Vagina (tissue), 2 donors: ENCODE measurements at regions not wholly inside any gene's neighbourhood (a gene's known extent, or its start where the extent isn't known, plus 50 kb on each side); places are given as distances from the start of the nearest gene placed in this dataset.

ENCODE experiments used
- DNase-seq, 2 donors: peaks; one replicate each; pipeline ENCODE4 v3.0.0-alpha.2; 2017; ENCODE audit errors: extremely low spot score in 2 of 2
- H3K27ac ChIP-seq: fragments of 200-600 bp; sonication (generic); one replicate; pipeline ENCODE4 v1.5.1; 2019
- H3K27me3 ChIP-seq: fragments of 200-600 bp; sonication (generic); one replicate; pipeline ENCODE4 v1.5.1; 2019
- H3K36me3 ChIP-seq, 2 donors: fragments of 200-600 bp; sonication (generic); one replicate each; pipeline ENCODE4 v1.5.1; 2017 to 2019
- H3K4me1 ChIP-seq: fragments of 200-600 bp; sonication (generic); one replicate; pipeline ENCODE4 v1.5.1; 2019
- H3K4me3 ChIP-seq, 2 donors: fragments of 200-600 bp; sonication (generic); 1 replicate in 1 of 2; 2 replicates in 1 of 2; pipeline ENCODE4 v1.5.1; 2016 to 2019
- H3K9me3 ChIP-seq: fragments of 200-600 bp; sonication (generic); one replicate; pipeline ENCODE4 v1.5.1; 2019
- POLR2A ChIP-seq, 2 donors: fragments of 450-650 bp; IDR thresholded peaks; one replicate each; pipeline ENCODE4 v1.6.1; 2017; ENCODE audit warnings: antibody characterized with exemption in 2 of 2, mild to moderate bottlenecking in 2 of 2, moderate library complexity in 2 of 2
- POLR2AphosphoS5 ChIP-seq, 2 donors: sonication (generic); formaldehyde crosslinking; IDR thresholded peaks; one replicate each; pipeline ENCODE4 v1.9.0; 2017; ENCODE audit warnings: antibody characterized with exemption in 2 of 2, mild to moderate bottlenecking in 2 of 2, low read depth in 1 of 2; ENCODE audit not compliant: insufficient read depth in 1 of 2
- intact Hi-C: fragments of 100-400 bp; cut with DNase I; formaldehyde crosslinking; loops from one replicate; pipeline ENCODE4 v1.15.1; 2023
- TF ChIP-seq, protein P1 (sequence below), 3 experiments: fragments of 450-650 bp in 2 of 3; fragments of 200-600 bp in 1 of 3; sonication (generic) in 1 of 3; IDR thresholded peaks; one replicate each; pipeline ENCODE4 v1.5.1; 2017 to 2019; ENCODE audit warnings: antibody characterized with exemption in 3 of 3, mild to moderate bottlenecking in 2 of 3, moderate library complexity in 2 of 3

DNA sequence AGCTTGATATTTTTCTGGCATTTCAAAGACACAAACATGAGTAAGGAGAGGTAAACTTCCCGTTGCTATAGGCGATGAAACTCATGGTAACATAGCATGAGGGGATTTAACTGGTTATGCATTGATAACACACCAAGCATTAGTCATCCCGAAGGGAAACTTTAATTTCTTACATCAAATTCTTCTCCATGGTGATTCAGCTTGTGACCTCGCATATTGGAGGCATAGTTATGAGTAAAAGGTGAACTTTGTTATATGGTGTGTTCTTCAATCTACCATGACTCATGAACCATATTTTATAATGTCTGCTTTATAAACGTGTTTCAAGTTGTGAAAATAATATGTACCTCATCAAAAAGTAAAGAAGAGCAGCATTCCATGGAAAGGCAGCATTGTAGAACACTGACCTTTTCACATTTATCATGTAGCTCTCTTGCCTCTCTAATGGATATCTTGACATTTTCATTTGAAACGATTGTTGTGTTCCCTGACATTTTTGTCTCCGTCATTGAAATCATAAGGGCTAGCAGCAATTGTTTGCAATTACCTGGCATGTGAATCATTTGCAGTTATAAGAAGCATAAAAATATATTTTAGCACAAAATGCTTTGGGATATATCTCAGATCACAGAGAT lies 491.8 kb downstream of the ANXA1 start:
- no peak for TF ChIP-seq POLR2A (IDR thresholded peaks at IDR 0.05)
- no peak for TF ChIP-seq POLR2AphosphoS5 (IDR thresholded peaks at IDR 0.05; ENCODE audit: insufficient read depth in 1 of 2, low read depth in 1 of 2)
- no peaks in the 10 kb centered on the region for H3K27me3 ChIP-seq
- no peaks in the 10 kb centered on the region for H3K36me3 ChIP-seq
- H3K4me1 ChIP-seq, result no peaks in the 10 kb centered on the region
- intact Hi-C loops, result no loop called here
- H3K4me3 ChIP-seq, result no peak overlapping the region
- no peak overlapping the region for H3K27ac ChIP-seq
- no peaks in the 10 kb centered on the region for H3K9me3 ChIP-seq
- DNase-seq, result no peak

DNA sequence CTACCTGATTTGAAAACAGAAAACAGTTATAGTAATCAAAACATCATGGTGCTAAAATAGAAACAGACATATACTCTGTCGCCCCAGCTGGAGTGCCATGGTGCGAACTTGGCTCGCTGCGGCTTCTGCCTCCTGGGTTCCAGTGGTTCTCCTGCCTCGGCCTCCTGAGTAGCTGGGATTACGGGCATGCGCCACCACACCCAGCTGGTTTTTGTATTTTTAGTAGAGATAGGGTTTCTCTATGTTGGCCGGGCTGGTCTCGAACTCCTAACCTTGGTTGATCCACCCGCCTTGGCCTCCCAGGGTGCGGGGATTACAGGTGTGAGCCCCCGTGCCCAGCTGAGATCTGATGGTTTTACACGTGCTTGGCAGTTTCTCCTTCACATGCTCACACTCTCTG lies 495.9 kb downstream of the ANXA1 start:
- intact Hi-C loops, result no loop called here
- no peak for DNase-seq
- no peak overlapping the region for H3K27ac ChIP-seq
- no peaks in the 10 kb centered on the region for H3K9me3 ChIP-seq
- TF ChIP-seq POLR2AphosphoS5 (IDR thresholded peaks at IDR 0.05; ENCODE audit: insufficient read depth in 1 of 2, low read depth in 1 of 2) (no peak), POLR2A (IDR thresholded peaks at IDR 0.05) (no peak)
- TF ChIP-seq, protein P1, sequence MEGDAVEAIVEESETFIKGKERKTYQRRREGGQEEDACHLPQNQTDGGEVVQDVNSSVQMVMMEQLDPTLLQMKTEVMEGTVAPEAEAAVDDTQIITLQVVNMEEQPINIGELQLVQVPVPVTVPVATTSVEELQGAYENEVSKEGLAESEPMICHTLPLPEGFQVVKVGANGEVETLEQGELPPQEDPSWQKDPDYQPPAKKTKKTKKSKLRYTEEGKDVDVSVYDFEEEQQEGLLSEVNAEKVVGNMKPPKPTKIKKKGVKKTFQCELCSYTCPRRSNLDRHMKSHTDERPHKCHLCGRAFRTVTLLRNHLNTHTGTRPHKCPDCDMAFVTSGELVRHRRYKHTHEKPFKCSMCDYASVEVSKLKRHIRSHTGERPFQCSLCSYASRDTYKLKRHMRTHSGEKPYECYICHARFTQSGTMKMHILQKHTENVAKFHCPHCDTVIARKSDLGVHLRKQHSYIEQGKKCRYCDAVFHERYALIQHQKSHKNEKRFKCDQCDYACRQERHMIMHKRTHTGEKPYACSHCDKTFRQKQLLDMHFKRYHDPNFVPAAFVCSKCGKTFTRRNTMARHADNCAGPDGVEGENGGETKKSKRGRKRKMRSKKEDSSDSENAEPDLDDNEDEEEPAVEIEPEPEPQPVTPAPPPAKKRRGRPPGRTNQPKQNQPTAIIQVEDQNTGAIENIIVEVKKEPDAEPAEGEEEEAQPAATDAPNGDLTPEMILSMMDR (IDR thresholded peaks at IDR 0.05), result no peak
- no peaks in the 10 kb centered on the region for H3K27me3 ChIP-seq
- H3K36me3 ChIP-seq, result no peaks in the 10 kb centered on the region
- no peaks in the 10 kb centered on the region for H3K4me1 ChIP-seq
- no peak overlapping the region for H3K4me3 ChIP-seq

DNA sequence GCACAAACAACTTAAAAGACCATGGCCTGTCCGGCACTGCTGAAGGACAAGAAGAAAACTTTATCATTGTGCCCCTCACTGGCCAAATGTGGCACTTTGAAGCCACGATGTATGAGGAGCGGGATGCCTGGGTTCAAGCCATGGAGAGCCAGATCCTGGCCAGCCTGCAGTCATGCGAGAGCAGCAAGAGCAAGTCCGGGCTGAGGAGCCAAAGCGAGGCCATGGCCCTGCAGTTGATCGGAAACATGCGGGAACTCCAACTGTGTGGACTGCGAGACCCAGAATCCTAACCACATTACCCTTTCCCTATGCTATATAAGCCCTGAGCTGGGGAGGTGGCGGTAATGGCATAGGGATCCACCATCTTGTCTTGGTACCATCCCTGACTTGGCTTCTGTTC lies 497.9 kb downstream of the ANXA1 start:
- intact Hi-C loops, result no loop called here
- no peak overlapping the region for H3K27ac ChIP-seq
- no peak overlapping the region for H3K4me3 ChIP-seq
- H3K9me3 ChIP-seq, result no peaks in the 10 kb centered on the region
- no peaks in the 10 kb centered on the region for H3K36me3 ChIP-seq
- TF ChIP-seq POLR2AphosphoS5 (IDR thresholded peaks at IDR 0.05; ENCODE audit: insufficient read depth in 1 of 2, low read depth in 1 of 2) (no peak), POLR2A (IDR thresholded peaks at IDR 0.05) (no peak)
- TF ChIP-seq, protein P1 (IDR thresholded peaks at IDR 0.05), result no peak
- no peaks in the 10 kb centered on the region for H3K4me1 ChIP-seq
- no peaks in the 10 kb centered on the region for H3K27me3 ChIP-seq
- no peak for DNase-seq

DNA sequence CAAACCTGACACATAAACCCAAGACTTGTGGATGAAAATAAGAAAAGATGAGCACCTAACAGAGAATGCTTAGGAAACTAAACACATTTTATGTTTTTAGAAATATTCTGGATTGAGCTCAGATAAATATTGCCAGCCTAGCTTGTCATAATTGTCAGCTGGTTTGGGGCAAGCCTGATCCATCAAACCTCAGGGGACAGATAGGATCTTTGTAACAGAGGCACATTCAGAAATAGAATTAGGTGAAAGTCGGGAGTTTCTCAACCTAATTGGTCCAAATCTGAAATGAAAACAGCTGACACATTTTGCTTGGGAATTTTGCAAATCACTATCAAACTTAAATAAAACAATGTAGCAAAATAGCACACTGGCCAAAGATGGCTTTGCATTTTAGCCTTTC lies 503.7 kb downstream of the ANXA1 start:
- no peaks in the 10 kb centered on the region for H3K27me3 ChIP-seq
- no peaks in the 10 kb centered on the region for H3K9me3 ChIP-seq
- intact Hi-C loops, result no loop called here
- TF ChIP-seq, protein P1 (IDR thresholded peaks at IDR 0.05), result no peak
- TF ChIP-seq POLR2A (IDR thresholded peaks at IDR 0.05), result no peak
- no peak for TF ChIP-seq POLR2AphosphoS5 (IDR thresholded peaks at IDR 0.05; ENCODE audit: insufficient read depth in 1 of 2, low read depth in 1 of 2)
- no peak overlapping the region for H3K27ac ChIP-seq
- H3K4me1 ChIP-seq, result no peaks in the 10 kb centered on the region
- DNase-seq, result no peak
- H3K4me3 ChIP-seq, result no peak overlapping the region
- no peaks in the 10 kb centered on the region for H3K36me3 ChIP-seq

DNA sequence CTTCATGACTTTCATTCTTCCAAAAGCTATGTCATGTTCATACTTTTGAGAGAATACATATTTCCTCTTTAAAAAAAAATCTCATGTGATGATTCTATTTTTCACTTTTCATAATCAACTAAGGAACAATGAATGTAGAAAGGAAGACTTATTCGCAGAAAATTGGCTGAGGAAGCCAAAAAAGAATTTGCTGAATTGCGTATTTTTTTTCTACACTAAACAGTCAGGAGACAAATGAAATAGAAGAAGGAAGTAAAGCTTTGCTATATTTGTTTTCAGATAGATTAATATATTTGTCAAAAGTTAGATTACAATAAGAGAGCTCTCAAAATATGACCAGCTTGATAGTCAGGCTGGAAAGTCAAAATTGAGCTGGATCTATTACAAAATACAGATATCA lies 504.2 kb downstream of the ANXA1 start:
- Histone ChIP-seq H3K27me3 (no peaks in the 10 kb centered on the region), H3K27ac (no peak overlapping the region), H3K36me3 (no peaks in the 10 kb centered on the region), H3K9me3 (no peaks in the 10 kb centered on the region), H3K4me1 (no peaks in the 10 kb centered on the region), H3K4me3 (no peak overlapping the region)
- DNase-seq, result no peak
- TF ChIP-seq POLR2A (IDR thresholded peaks at IDR 0.05), result no peak
- TF ChIP-seq POLR2AphosphoS5 (IDR thresholded peaks at IDR 0.05; ENCODE audit: insufficient read depth in 1 of 2, low read depth in 1 of 2), result no peak
- intact Hi-C loops, result no loop called here

DNA sequence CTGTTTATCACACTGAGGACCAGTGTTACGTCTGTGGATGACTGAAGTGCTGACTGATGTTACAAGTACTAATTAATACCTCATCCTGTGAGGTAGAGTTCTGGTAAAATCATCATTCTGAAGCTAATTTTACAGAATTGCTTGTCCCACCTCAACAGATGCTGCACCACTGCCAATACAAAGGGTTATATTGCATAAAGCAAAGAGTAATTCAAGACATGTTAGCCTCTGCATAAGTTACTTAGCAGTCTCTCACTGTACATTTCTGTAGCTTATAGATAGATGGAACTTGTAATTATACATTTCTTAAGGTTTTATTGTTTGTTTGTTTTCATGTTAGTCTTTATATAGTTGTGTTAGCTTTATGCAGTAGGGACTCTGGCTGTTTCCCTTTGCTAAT lies 513.6 kb downstream of the ANXA1 start:
- Histone ChIP-seq H3K36me3 (no peaks in the 10 kb centered on the region), H3K4me3 (no peak overlapping the region), H3K27me3 (no peaks in the 10 kb centered on the region), H3K4me1 (no peaks in the 10 kb centered on the region), H3K27ac (no peak overlapping the region), H3K9me3 (no peaks in the 10 kb centered on the region)
- TF ChIP-seq, protein P1 (IDR thresholded peaks at IDR 0.05), result no peak
- TF ChIP-seq POLR2A (IDR thresholded peaks at IDR 0.05) (no peak), POLR2AphosphoS5 (IDR thresholded peaks at IDR 0.05; ENCODE audit: insufficient read depth in 1 of 2, low read depth in 1 of 2) (no peak)
- intact Hi-C loops, result no loop called here
- no peak for DNase-seq
